ENCODE measurements at regions not wholly inside any gene's neighbourhood (a gene's known extent, or its start where the extent isn't known, plus 50 kb on each side); places are given as distances from the start of the nearest gene placed in this dataset.
"Not testable (repeated sequence)": the region's sequence is repeated elsewhere in the genome, so short reads cannot be mapped to it uniquely, and the experiment has no call there.

DNA sequence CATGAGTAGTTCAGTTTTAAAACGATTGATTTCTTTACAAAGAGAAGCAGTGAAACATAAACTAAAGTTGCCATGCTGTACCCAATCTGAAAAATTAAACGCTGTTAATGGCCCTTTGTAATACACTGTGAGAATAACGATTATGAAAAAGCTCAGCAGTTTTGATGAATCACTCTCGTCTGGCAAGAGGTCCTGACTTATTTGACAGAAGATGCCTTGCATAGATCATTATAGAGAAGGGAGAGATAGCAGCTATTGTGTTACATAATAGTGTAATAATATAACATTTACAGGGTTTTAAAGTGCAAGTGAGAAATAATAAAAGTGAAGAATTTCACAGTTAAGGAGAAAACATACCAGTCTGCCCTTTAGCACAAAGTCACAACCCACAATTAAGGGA lies 361.5 kb upstream of the CDH10 start:
- Histone ChIP-seq H3K4me1 (ENCODE audit: control extremely low read depth in 1 of 4, control insufficient read depth in 4 of 4, insufficient read depth in 4 of 4, low read length in 3 of 4) (no peaks in the 10 kb centered on the region), H3K27ac (ENCODE audit: insufficient read depth in 1 of 2, low read depth in 1 of 2, low read length in 2 of 2, poor library complexity in 1 of 2, severe bottlenecking in 2 of 2) (no peak overlapping the region), H3K27me3 (replicated peaks in 2 of 5; ENCODE audit: control insufficient read depth in 4 of 5, insufficient read depth in 5 of 5, low read length in 4 of 5) (no peaks in the 10 kb centered on the region), H3K9me3 (ENCODE audit: control extremely low read depth in 1 of 5, control insufficient read depth in 4 of 5, insufficient read depth in 2 of 5, low read depth in 1 of 5, low read length in 4 of 5) (peaks cover 0 to 1% (median 0%) of the 10 kb centered on the region in 5 experiments), H3K36me3 (ENCODE audit: control insufficient read depth in 4 of 4, insufficient read depth in 4 of 4, low read length in 3 of 4) (no peaks in the 10 kb centered on the region), H3K4me3 (ENCODE audit: control insufficient read depth in 1 of 7, extremely low read depth in 1 of 7, insufficient read depth in 4 of 7, low read depth in 2 of 7, low read length in 6 of 7) (no peak overlapping the region)
- CTCF ChIA-PET = interaction anchor here (1.9 kb wide), 1 partner anchor 374 kb away, joined by 4 read pairs; no protein-coding TSS in a partner anchor
- POLR2A ChIA-PET = no interaction called here
- 56% methylated on average over 3 of the region's 4 CpGs for WGBS (ENCODE audit: insufficient coverage)
- DNase-seq = no peak

DNA sequence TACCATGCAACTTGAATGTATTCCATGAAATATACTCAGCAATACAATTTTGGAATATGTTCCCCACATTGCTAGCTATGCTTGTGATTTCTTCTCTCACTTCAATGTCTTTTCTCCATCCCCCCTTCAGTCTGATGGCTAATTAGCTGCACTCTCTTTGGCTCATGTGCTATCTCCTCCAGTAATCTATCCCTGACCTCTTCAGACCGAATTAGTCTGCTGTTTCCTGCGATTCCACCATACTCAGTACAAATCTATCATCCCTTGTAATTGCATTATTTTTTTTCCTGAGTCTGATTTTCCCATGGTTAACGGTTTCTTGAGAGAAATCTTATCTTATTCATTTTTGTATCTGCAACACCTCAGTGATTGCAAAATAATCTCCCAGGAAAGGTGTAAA lies 360.7 kb upstream of the CDH10 start:
- H3K4me3 ChIP-seq (ENCODE audit: control insufficient read depth in 1 of 7, extremely low read depth in 1 of 7, insufficient read depth in 4 of 7, low read depth in 2 of 7, low read length in 6 of 7) = no peak overlapping the region
- ChIA-PET POLR2A (no interaction called here), CTCF (no interaction called here)
- no peak overlapping the region for H3K27ac ChIP-seq (ENCODE audit: insufficient read depth in 1 of 2, low read depth in 1 of 2, low read length in 2 of 2, poor library complexity in 1 of 2, severe bottlenecking in 2 of 2)
- H3K9me3 ChIP-seq (ENCODE audit: control extremely low read depth in 1 of 5, control insufficient read depth in 4 of 5, insufficient read depth in 2 of 5, low read depth in 1 of 5, low read length in 4 of 5) = no peaks in the 10 kb centered on the region
- no peaks in the 10 kb centered on the region for H3K27me3 ChIP-seq (replicated peaks in 2 of 5; ENCODE audit: control insufficient read depth in 4 of 5, insufficient read depth in 5 of 5, low read length in 4 of 5)
- no peak for DNase-seq
- H3K36me3 ChIP-seq (ENCODE audit: control insufficient read depth in 4 of 4, insufficient read depth in 4 of 4, low read length in 3 of 4) = no peaks in the 10 kb centered on the region
- WGBS (ENCODE audit: insufficient coverage) = 100% methylated on average over 1 of the region's 3 CpGs
- no peaks in the 10 kb centered on the region for H3K4me1 ChIP-seq (ENCODE audit: control extremely low read depth in 1 of 4, control insufficient read depth in 4 of 4, insufficient read depth in 4 of 4, low read length in 3 of 4)

DNA sequence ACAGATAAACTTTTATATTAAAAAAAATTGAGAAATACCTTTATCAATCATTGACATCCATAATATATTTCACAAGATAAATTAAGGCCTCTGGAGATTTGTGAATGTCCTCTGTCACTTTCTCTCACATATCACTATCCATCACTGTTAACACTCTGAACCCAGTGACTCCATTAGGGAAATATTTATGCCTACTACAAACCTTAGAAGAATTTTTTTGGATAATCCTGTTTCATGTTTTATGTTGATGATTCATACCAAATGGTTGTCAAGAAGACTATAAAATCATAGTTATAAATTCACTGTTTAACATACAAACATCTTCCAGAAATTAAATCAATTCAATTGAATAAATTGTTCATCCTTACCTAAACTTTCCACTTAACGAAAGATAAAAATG lies 357.6 kb upstream of the CDH10 start:
- Histone ChIP-seq H3K9me3 (ENCODE audit: control extremely low read depth in 1 of 5, control insufficient read depth in 4 of 5, insufficient read depth in 2 of 5, low read depth in 1 of 5, low read length in 4 of 5) (no peaks in the 10 kb centered on the region), H3K27me3 (replicated peaks in 2 of 5; ENCODE audit: control insufficient read depth in 4 of 5, insufficient read depth in 5 of 5, low read length in 4 of 5) (no peaks in the 10 kb centered on the region), H3K36me3 (ENCODE audit: control insufficient read depth in 4 of 4, insufficient read depth in 4 of 4, low read length in 3 of 4) (no peaks in the 10 kb centered on the region), H3K27ac (ENCODE audit: insufficient read depth in 1 of 2, low read depth in 1 of 2, low read length in 2 of 2, poor library complexity in 1 of 2, severe bottlenecking in 2 of 2) (no peak overlapping the region), H3K4me3 (ENCODE audit: control insufficient read depth in 1 of 7, extremely low read depth in 1 of 7, insufficient read depth in 4 of 7, low read depth in 2 of 7, low read length in 6 of 7) (no peak overlapping the region), H3K4me1 (ENCODE audit: control extremely low read depth in 1 of 4, control insufficient read depth in 4 of 4, insufficient read depth in 4 of 4, low read length in 3 of 4) (no peaks in the 10 kb centered on the region)
- CTCF ChIA-PET = no interaction called here
- WGBS (ENCODE audit: insufficient coverage) = no CpG with 5 or more reads among the region's 1 CpG
- DNase-seq = no peak
- POLR2A ChIA-PET = no interaction called here

DNA sequence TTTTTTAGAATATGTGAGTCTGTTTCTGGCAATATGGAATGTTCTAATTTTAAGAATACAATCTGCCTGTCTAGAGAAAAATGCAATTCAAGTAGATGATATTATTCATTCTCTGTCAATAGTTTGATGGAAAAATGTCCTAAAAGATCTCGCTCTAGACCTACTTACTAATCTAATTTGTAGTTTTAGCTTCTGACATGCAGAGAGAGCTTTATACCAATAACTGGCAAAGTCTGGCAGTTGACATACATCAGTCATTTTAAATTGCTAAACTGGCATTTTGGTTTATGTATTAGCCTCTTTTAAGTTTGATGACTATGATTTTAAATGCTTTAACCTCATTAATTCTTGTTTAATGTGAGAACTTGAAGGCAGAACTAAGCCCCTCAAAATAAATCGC lies 355.0 kb upstream of the CDH10 start:
- ChIA-PET POLR2A (no interaction called here), CTCF (interaction anchor here (0.6 kb wide), 1 partner anchor 17 kb away, joined by 4 read pairs; no protein-coding TSS in a partner anchor)
- Histone ChIP-seq H3K4me1 (ENCODE audit: control extremely low read depth in 1 of 4, control insufficient read depth in 4 of 4, insufficient read depth in 4 of 4, low read length in 3 of 4) (no peaks in the 10 kb centered on the region), H3K27me3 (replicated peaks in 2 of 5; ENCODE audit: control insufficient read depth in 4 of 5, insufficient read depth in 5 of 5, low read length in 4 of 5) (no peaks in the 10 kb centered on the region), H3K4me3 (ENCODE audit: control insufficient read depth in 1 of 7, extremely low read depth in 1 of 7, insufficient read depth in 4 of 7, low read depth in 2 of 7, low read length in 6 of 7) (no peak overlapping the region), H3K36me3 (ENCODE audit: control insufficient read depth in 4 of 4, insufficient read depth in 4 of 4, low read length in 3 of 4) (no peaks in the 10 kb centered on the region), H3K9me3 (ENCODE audit: control extremely low read depth in 1 of 5, control insufficient read depth in 4 of 5, insufficient read depth in 2 of 5, low read depth in 1 of 5, low read length in 4 of 5) (no peaks in the 10 kb centered on the region), H3K27ac (ENCODE audit: insufficient read depth in 1 of 2, low read depth in 1 of 2, low read length in 2 of 2, poor library complexity in 1 of 2, severe bottlenecking in 2 of 2) (no peak overlapping the region)
- no peak for DNase-seq
- 100% methylated on average over 1 of the region's 2 CpGs for WGBS (ENCODE audit: insufficient coverage)

DNA sequence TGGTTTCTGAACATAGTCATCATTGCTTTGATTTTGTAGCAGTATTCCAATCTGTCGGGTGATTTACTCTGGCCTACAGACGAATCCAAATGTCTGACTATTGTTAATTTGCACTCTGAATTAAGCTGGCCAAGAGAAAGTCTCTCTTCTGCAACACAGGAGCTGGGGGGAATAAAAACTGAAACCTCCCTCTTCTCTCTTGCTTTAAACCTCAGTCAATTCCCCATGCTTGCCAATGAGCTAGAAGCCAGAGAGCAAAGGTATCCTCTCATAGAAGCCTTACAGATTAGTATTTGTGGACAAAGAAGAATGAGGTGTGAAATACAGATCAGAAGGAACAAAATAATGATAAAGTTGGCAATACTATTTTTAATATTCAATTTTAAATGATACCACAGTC lies 353.9 kb upstream of the CDH10 start:
- no peaks in the 10 kb centered on the region for H3K27me3 ChIP-seq (replicated peaks in 2 of 5; ENCODE audit: control insufficient read depth in 4 of 5, insufficient read depth in 5 of 5, low read length in 4 of 5)
- no peaks in the 10 kb centered on the region for H3K9me3 ChIP-seq (ENCODE audit: control extremely low read depth in 1 of 5, control insufficient read depth in 4 of 5, insufficient read depth in 2 of 5, low read depth in 1 of 5, low read length in 4 of 5)
- WGBS (ENCODE audit: insufficient coverage) = 74% methylated on average over 2 of the region's 2 CpGs
- CTCF ChIA-PET = no interaction called here
- POLR2A ChIA-PET = no interaction called here
- no peaks in the 10 kb centered on the region for H3K4me1 ChIP-seq (ENCODE audit: control extremely low read depth in 1 of 4, control insufficient read depth in 4 of 4, insufficient read depth in 4 of 4, low read length in 3 of 4)
- no peak for DNase-seq
- H3K4me3 ChIP-seq (ENCODE audit: control insufficient read depth in 1 of 7, extremely low read depth in 1 of 7, insufficient read depth in 4 of 7, low read depth in 2 of 7, low read length in 6 of 7) = no peak overlapping the region
- no peaks in the 10 kb centered on the region for H3K36me3 ChIP-seq (ENCODE audit: control insufficient read depth in 4 of 4, insufficient read depth in 4 of 4, low read length in 3 of 4)
- H3K27ac ChIP-seq (ENCODE audit: insufficient read depth in 1 of 2, low read depth in 1 of 2, low read length in 2 of 2, poor library complexity in 1 of 2, severe bottlenecking in 2 of 2) = no peak overlapping the region

DNA sequence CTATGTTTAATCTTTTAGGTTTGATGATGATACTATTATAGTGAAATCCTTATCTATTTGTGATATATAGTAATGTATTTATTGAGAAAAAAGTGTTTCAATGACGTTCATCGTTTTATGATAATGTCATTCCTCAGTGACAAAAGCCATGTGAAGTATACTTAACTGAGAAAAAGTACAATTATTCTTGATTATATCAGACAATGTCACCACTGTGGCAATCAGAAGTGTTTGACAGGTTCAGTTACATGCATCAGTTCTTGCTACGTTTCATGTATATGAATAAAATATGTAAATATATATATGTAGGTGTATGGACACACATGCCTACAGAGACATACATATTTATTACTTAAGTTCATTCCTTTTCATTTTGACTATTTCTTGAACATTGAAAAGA lies 341.5 kb upstream of the CDH10 start:
- Histone ChIP-seq H3K36me3 (ENCODE audit: control insufficient read depth in 4 of 4, insufficient read depth in 4 of 4, low read length in 3 of 4) (no peaks in the 10 kb centered on the region), H3K9me3 (ENCODE audit: control extremely low read depth in 1 of 5, control insufficient read depth in 4 of 5, insufficient read depth in 2 of 5, low read depth in 1 of 5, low read length in 4 of 5) (no peaks in the 10 kb centered on the region), H3K27me3 (replicated peaks in 2 of 5; ENCODE audit: control insufficient read depth in 4 of 5, insufficient read depth in 5 of 5, low read length in 4 of 5) (no peaks in the 10 kb centered on the region), H3K27ac (ENCODE audit: insufficient read depth in 1 of 2, low read depth in 1 of 2, low read length in 2 of 2, poor library complexity in 1 of 2, severe bottlenecking in 2 of 2) (no peak overlapping the region), H3K4me1 (ENCODE audit: control extremely low read depth in 1 of 4, control insufficient read depth in 4 of 4, insufficient read depth in 4 of 4, low read length in 3 of 4) (no peaks in the 10 kb centered on the region), H3K4me3 (ENCODE audit: control insufficient read depth in 1 of 7, extremely low read depth in 1 of 7, insufficient read depth in 4 of 7, low read depth in 2 of 7, low read length in 6 of 7) (no peak overlapping the region)
- POLR2A ChIA-PET = no interaction called here
- CTCF ChIA-PET = no interaction called here
- no CpG with 5 or more reads among the region's 3 CpGs for WGBS (ENCODE audit: insufficient coverage)
- no peak for DNase-seq

DNA sequence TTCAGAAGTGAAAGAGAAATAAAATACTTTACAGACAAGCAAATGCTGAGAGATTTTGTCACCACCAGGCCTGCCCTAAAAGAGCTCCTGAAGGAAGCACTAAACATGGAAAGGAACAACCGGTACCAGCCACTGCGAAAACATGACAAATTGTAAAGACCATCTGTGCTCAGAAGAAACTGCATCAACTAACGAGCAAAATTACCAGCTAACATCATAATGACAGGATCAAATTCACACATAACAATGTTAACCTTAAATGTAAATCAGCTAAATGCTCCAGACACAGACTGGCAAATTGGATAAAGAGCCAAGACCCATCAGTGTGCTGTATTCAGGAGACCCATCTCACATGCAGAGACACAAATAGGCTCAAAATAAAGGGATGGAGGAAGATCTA lies 333.8 kb upstream of the CDH10 start:
- H3K36me3 ChIP-seq (ENCODE audit: control insufficient read depth in 4 of 4, insufficient read depth in 4 of 4, low read length in 3 of 4); DNase-seq; POLR2A ChIA-PET; H3K4me1 ChIP-seq (ENCODE audit: control extremely low read depth in 1 of 4, control insufficient read depth in 4 of 4, insufficient read depth in 4 of 4, low read length in 3 of 4); CTCF ChIA-PET; H3K9me3 ChIP-seq (ENCODE audit: control extremely low read depth in 1 of 5, control insufficient read depth in 4 of 5, insufficient read depth in 2 of 5, low read depth in 1 of 5, low read length in 4 of 5); H3K4me3 ChIP-seq (ENCODE audit: control insufficient read depth in 1 of 7, extremely low read depth in 1 of 7, insufficient read depth in 4 of 7, low read depth in 2 of 7, low read length in 6 of 7); H3K27ac ChIP-seq (ENCODE audit: insufficient read depth in 1 of 2, low read depth in 1 of 2, low read length in 2 of 2, poor library complexity in 1 of 2, severe bottlenecking in 2 of 2); H3K27me3 ChIP-seq (replicated peaks in 2 of 5; ENCODE audit: control insufficient read depth in 4 of 5, insufficient read depth in 5 of 5, low read length in 4 of 5): not testable (repeated sequence)
- no CpG with 5 or more reads among the region's 3 CpGs for WGBS (ENCODE audit: insufficient coverage)

DNA sequence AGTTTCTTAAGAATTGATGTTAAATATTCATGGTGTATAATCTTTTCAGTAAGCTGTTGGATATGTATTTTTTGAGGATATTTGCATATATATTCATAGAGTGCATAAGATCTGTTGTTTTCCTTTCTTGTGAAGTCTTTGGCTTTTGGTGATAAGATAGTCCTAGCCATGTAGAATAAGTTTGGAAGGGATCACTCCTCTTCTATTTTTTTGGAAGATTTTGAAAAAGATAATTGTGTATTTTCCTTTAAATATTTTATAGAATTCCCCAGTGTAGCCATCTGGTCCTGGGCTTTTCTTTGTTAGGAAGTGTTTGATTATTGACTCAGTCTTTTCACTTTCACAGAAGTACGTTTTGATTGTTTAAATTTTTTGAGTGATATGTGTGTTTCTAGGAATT lies 318.8 kb upstream of the CDH10 start:
- H3K9me3 ChIP-seq (ENCODE audit: control extremely low read depth in 1 of 5, control insufficient read depth in 4 of 5, insufficient read depth in 2 of 5, low read depth in 1 of 5, low read length in 4 of 5) = no peaks in the 10 kb centered on the region
- H3K27me3 ChIP-seq (replicated peaks in 2 of 5; ENCODE audit: control insufficient read depth in 4 of 5, insufficient read depth in 5 of 5, low read length in 4 of 5) = no peaks in the 10 kb centered on the region
- no peaks in the 10 kb centered on the region for H3K36me3 ChIP-seq (ENCODE audit: control insufficient read depth in 4 of 4, insufficient read depth in 4 of 4, low read length in 3 of 4)
- no peak overlapping the region for H3K4me3 ChIP-seq (ENCODE audit: control insufficient read depth in 1 of 7, extremely low read depth in 1 of 7, insufficient read depth in 4 of 7, low read depth in 2 of 7, low read length in 6 of 7)
- H3K27ac ChIP-seq (ENCODE audit: insufficient read depth in 1 of 2, low read depth in 1 of 2, low read length in 2 of 2, poor library complexity in 1 of 2, severe bottlenecking in 2 of 2) = no peak overlapping the region
- no CpG with 5 or more reads among the region's 1 CpG for WGBS (ENCODE audit: insufficient coverage)
- no peak for DNase-seq
- no peaks in the 10 kb centered on the region for H3K4me1 ChIP-seq (ENCODE audit: control extremely low read depth in 1 of 4, control insufficient read depth in 4 of 4, insufficient read depth in 4 of 4, low read length in 3 of 4)
- POLR2A ChIA-PET = no interaction called here
- CTCF ChIA-PET = no interaction called here
